Skeletal muscle satellite cell (primary cell): ENCODE measurements at regions not wholly inside any gene's neighbourhood (a gene's known extent, or its start where the extent isn't known, plus 50 kb on each side); places are given as distances from the start of the nearest gene placed in this dataset.

Experiments
- H3K27me3 ChIP-seq: 2 replicates; pipeline ENCODE4 v1.7.0; 2013; ENCODE audit warnings: low read length; ENCODE audit not compliant: control insufficient read depth, insufficient read depth
- H3K36me3 ChIP-seq: 2 replicates; pipeline ENCODE4 v1.7.0; 2013; ENCODE audit warnings: mild to moderate bottlenecking, control low read depth, low read length; ENCODE audit not compliant: insufficient read depth
- H3K4me1 ChIP-seq: 2 replicates; pipeline ENCODE4 v1.7.0; 2013; ENCODE audit warnings: low read length; ENCODE audit not compliant: control insufficient read depth, insufficient read depth
- H3K4me2 ChIP-seq: 2 replicates; pipeline ENCODE4 v1.7.0; 2013; ENCODE audit warnings: mild to moderate bottlenecking, low read length
- H3K4me3 ChIP-seq: 2 replicates; pipeline ENCODE4 v1.7.0; 2013; ENCODE audit warnings: low read length
- H3K9ac ChIP-seq: 2 replicates; pipeline ENCODE4 v1.7.0; 2013; ENCODE audit warnings: mild to moderate bottlenecking, low read depth, low read length, moderate library complexity
- H3K9me3 ChIP-seq: replicated peaks from 2 replicates; pipeline ENCODE4 v1.7.0; 2013; ENCODE audit warnings: mild to moderate bottlenecking, control low read depth, low read length

GRCh38 chr11:104618954-104619353 is 279.3 kb downstream of the CASP12 start:
- Histone ChIP-seq H3K27me3 (no peaks in the 10 kb centered on the region), H3K9ac (no peak overlapping the region), H3K4me3 (no peak overlapping the region), H3K9me3 (no peaks in the 10 kb centered on the region), H3K36me3 (no peaks in the 10 kb centered on the region), H3K4me2 (no peak overlapping the region), H3K4me1 (peaks cover 12% of the 10 kb centered on the region)

- Histone ChIP-seq H3K9ac (no peak overlapping the region), H3K4me3 (no peak overlapping the region), H3K27me3 (no peaks in the 10 kb centered on the region), H3K9me3 (no peaks in the 10 kb centered on the region), H3K4me2 (no peak overlapping the region), H3K36me3 (no peaks in the 10 kb centered on the region), H3K4me1 (no peaks in the 10 kb centered on the region)
Observed at GRCh38 chr11:104614961-104615360, 283.3 kb downstream of the CASP12 start.

GRCh38 chr11:104614117-104614680 is 284.1 kb downstream of the CASP12 start:
- Histone ChIP-seq H3K9ac (no peak overlapping the region), H3K4me2 (no peak overlapping the region), H3K4me1 (no peaks in the 10 kb centered on the region), H3K9me3 (no peaks in the 10 kb centered on the region), H3K4me3 (no peak overlapping the region), H3K36me3 (no peaks in the 10 kb centered on the region), H3K27me3 (no peaks in the 10 kb centered on the region)

- Histone ChIP-seq H3K9ac (no peak overlapping the region), H3K4me3 (no peak overlapping the region), H3K4me2 (no peak overlapping the region), H3K36me3 (no peaks in the 10 kb centered on the region), H3K4me1 (no peaks in the 10 kb centered on the region), H3K27me3 (no peaks in the 10 kb centered on the region), H3K9me3 (no peaks in the 10 kb centered on the region)
Observed at GRCh38 chr11:104610635-104611034, 287.6 kb downstream of the CASP12 start.

GRCh38 chr11:104609311-104610085 is 288.8 kb downstream of the CASP12 start:
- no peak overlapping the region for H3K9ac ChIP-seq
- no peak overlapping the region for H3K4me2 ChIP-seq
- H3K36me3 ChIP-seq, result no peaks in the 10 kb centered on the region
- no peaks in the 10 kb centered on the region for H3K4me1 ChIP-seq
- H3K4me3 ChIP-seq, result no peak overlapping the region
- no peaks in the 10 kb centered on the region for H3K9me3 ChIP-seq
- no peaks in the 10 kb centered on the region for H3K27me3 ChIP-seq

- Histone ChIP-seq H3K4me2 (no peak overlapping the region), H3K36me3 (no peaks in the 10 kb centered on the region), H3K27me3 (no peaks in the 10 kb centered on the region), H3K4me3 (no peak overlapping the region), H3K9me3 (no peaks in the 10 kb centered on the region), H3K9ac (no peak overlapping the region), H3K4me1 (no peaks in the 10 kb centered on the region)
Observed at GRCh38 chr11:104602643-104603042, 295.6 kb downstream of the CASP12 start.

GRCh38 chr11:104594228-104594958 is 303.9 kb downstream of the CASP12 start:
- Histone ChIP-seq H3K9me3 (no peaks in the 10 kb centered on the region), H3K4me2 (no peak overlapping the region), H3K4me3 (no peak overlapping the region), H3K4me1 (peaks cover 9% of the 10 kb centered on the region), H3K27me3 (no peaks in the 10 kb centered on the region), H3K36me3 (no peaks in the 10 kb centered on the region), H3K9ac (no peak overlapping the region)

GRCh38 chr11:104588970-104589369 is 309.3 kb downstream of the CASP12 start:
- H3K4me1 ChIP-seq, result peaks cover 4% of the 10 kb centered on the region
- H3K4me2 ChIP-seq, result no peak overlapping the region
- H3K27me3 ChIP-seq, result no peaks in the 10 kb centered on the region
- no peak overlapping the region for H3K4me3 ChIP-seq
- no peak overlapping the region for H3K9ac ChIP-seq
- no peaks in the 10 kb centered on the region for H3K36me3 ChIP-seq
- H3K9me3 ChIP-seq, result no peaks in the 10 kb centered on the region

GRCh38 chr11:104588446-104588845 is 309.8 kb downstream of the CASP12 start:
- no peak overlapping the region for H3K4me3 ChIP-seq
- H3K4me2 ChIP-seq, result no peak overlapping the region
- H3K36me3 ChIP-seq, result no peaks in the 10 kb centered on the region
- no peaks in the 10 kb centered on the region for H3K27me3 ChIP-seq
- no peaks in the 10 kb centered on the region for H3K4me1 ChIP-seq
- no peak overlapping the region for H3K9ac ChIP-seq
- H3K9me3 ChIP-seq, result no peaks in the 10 kb centered on the region

GRCh38 chr11:104584823-104585222 is 313.4 kb downstream of the CASP12 start:
- H3K4me3 ChIP-seq, result no peak overlapping the region
- no peak overlapping the region for H3K9ac ChIP-seq
- H3K27me3 ChIP-seq, result no peaks in the 10 kb centered on the region
- H3K9me3 ChIP-seq, result no peaks in the 10 kb centered on the region
- H3K36me3 ChIP-seq, result no peaks in the 10 kb centered on the region
- H3K4me1 ChIP-seq, result peaks cover 24% of the 10 kb centered on the region
- no peak overlapping the region for H3K4me2 ChIP-seq

GRCh38 chr11:104583857-104584256 is 314.4 kb downstream of the CASP12 start:
- no peaks in the 10 kb centered on the region for H3K9me3 ChIP-seq
- no peak overlapping the region for H3K4me3 ChIP-seq
- no peaks in the 10 kb centered on the region for H3K27me3 ChIP-seq
- peaks cover 24% of the 10 kb centered on the region for H3K4me1 ChIP-seq
- no peak overlapping the region for H3K9ac ChIP-seq
- H3K4me2 ChIP-seq, result no peak overlapping the region
- H3K36me3 ChIP-seq, result no peaks in the 10 kb centered on the region
